ENCODE measurements at regions not wholly inside any gene's neighbourhood (a gene's known extent, or its start where the extent isn't known, plus 50 kb on each side); places are given as distances from the start of the nearest gene placed in this dataset.
"Not testable (repeated sequence)": the region's sequence is repeated elsewhere in the genome, so short reads cannot be mapped to it uniquely, and the experiment has no call there.

GRCh38 chr4:12903640-12904039 lies 580.5 kb downstream of the RAB28 start:
- TF ChIP-seq CTCF (conservative IDR thresholded peaks at IDR 0.05; ENCODE audit: low read depth, low read length); EZH2phosphoT487 (IDR thresholded peaks at IDR 0.05; ENCODE audit: borderline replicate concordance, low read length); EZH2 (IDR thresholded peaks at IDR 0.05; ENCODE audit: low read length, unreplicated experiment): not testable (repeated sequence)

Measured in PC-3 (cell line).